OCI-LY1 (cell line): ENCODE measurements at regions not wholly inside any gene's neighbourhood (a gene's known extent, or its start where the extent isn't known, plus 50 kb on each side); places are given as distances from the start of the nearest gene placed in this dataset.

ENCODE experiments used
- H2AFZ ChIP-seq: fragments of 200-600 bp; sonication (generic), shearing (Covaris generic); 2 replicates; pipeline ENCODE4 v1.6.0; 2014; ENCODE audit warnings: antibody characterized with exemption, mild to moderate bottlenecking, low read length
- H3F3A ChIP-seq: fragments of 200-600 bp; sonication (generic), shearing (Covaris generic); 2 replicates; pipeline ENCODE4 v1.6.0; 2014; ENCODE audit warnings: mild to moderate bottlenecking, antibody characterized with exemption, low read length, moderate library complexity; ENCODE audit not compliant: insufficient read depth
- H3K27ac ChIP-seq: fragments of 200-600 bp; sonication (generic); 2 replicates; pipeline ENCODE4 v1.5.1; 2014; ENCODE audit warnings: low read length, mixed run types, mild to moderate bottlenecking, low read depth; ENCODE audit not compliant: poor library complexity, severe bottlenecking
- H3K27me3 ChIP-seq: fragments of 200-600 bp; sonication (generic); 2 replicates; pipeline ENCODE4 v1.6.0; 2014; ENCODE audit warnings: antibody characterized with exemption, mild to moderate bottlenecking, low read length, moderate library complexity; ENCODE audit not compliant: insufficient read depth
- H3K36me3 ChIP-seq: fragments of 200-600 bp; sonication (generic); 2 replicates; pipeline ENCODE4 v1.6.1; 2014; ENCODE audit warnings: mild to moderate bottlenecking, antibody characterized with exemption, low read length, moderate library complexity, mixed read lengths; ENCODE audit not compliant: insufficient read depth
- H3K4me1 ChIP-seq: fragments of 200-600 bp; sonication (generic); 2 replicates; pipeline ENCODE4 v1.5.1; 2014; ENCODE audit warnings: mild to moderate bottlenecking, low read length, moderate library complexity; ENCODE audit not compliant: insufficient read depth, severe bottlenecking
- H3K4me2 ChIP-seq: fragments of 200-600 bp; sonication (generic), shearing (Covaris generic); 2 replicates; pipeline ENCODE4 v1.6.1; 2014; ENCODE audit warnings: low read length
- H3K4me3 ChIP-seq: fragments of 200-600 bp; sonication (generic); 2 replicates; pipeline ENCODE4 v1.5.1; 2014; ENCODE audit warnings: low read length, low read depth, mild to moderate bottlenecking, mixed read lengths; ENCODE audit not compliant: poor library complexity, severe bottlenecking
- H3K79me2 ChIP-seq: fragments of 200-600 bp; shearing (Covaris generic); 2 replicates; pipeline ENCODE4 v1.6.1; 2016; ENCODE audit warnings: mixed run types, low read length, mixed read lengths; ENCODE audit not compliant: insufficient read depth
- H3K9ac ChIP-seq: fragments of 200-600 bp; sonication (generic), shearing (Covaris generic); 2 replicates; pipeline ENCODE4 v1.6.1; 2014; ENCODE audit warnings: mild to moderate bottlenecking, low read length, mixed read lengths
- H3K9me2 ChIP-seq: fragments of 200-600 bp; sonication (generic), shearing (Covaris generic); 2 replicates; pipeline ENCODE4 v1.6.1; 2014; ENCODE audit warnings: low read depth, mild to moderate bottlenecking, low read length, mixed read lengths
- H3K9me3 ChIP-seq: fragments of 200-600 bp; shearing (Covaris generic); 2 replicates; pipeline ENCODE4 v1.6.1; 2014; ENCODE audit warnings: low read length, mixed read lengths
- H4K20me1 ChIP-seq: fragments of 200-600 bp; sonication (generic), shearing (Covaris generic); 2 replicates; pipeline ENCODE4 v1.6.0; 2016; ENCODE audit warnings: mild to moderate bottlenecking, low read length; ENCODE audit not compliant: insufficient read depth
- CTCF ChIP-seq: fragments of 200-600 bp; sonication (generic), shearing (Covaris generic); IDR thresholded peaks from 2 replicates; pipeline ENCODE4 v1.5.1; 2017; ENCODE audit warnings: mild to moderate bottlenecking, antibody characterized with exemption, low read length, moderate library complexity, mixed read lengths
- EZH2 ChIP-seq: fragments of 200-600 bp; sonication (generic), shearing (Covaris generic); IDR thresholded peaks from 2 replicates; pipeline ENCODE4 v1.8.0; 2017; ENCODE audit warnings: borderline replicate concordance, mixed run types, mild to moderate bottlenecking, antibody characterized with exemption, low read length, moderate library complexity, mixed read lengths

GRCh38 chr3:193948459-193948858 is 187.5 kb upstream of the HES1 start:
- no peaks in the 10 kb centered on the region for H3K9me3 ChIP-seq
- H3K4me2 ChIP-seq = no peak overlapping the region
- no peaks in the 10 kb centered on the region for H3K79me2 ChIP-seq
- 0 out of 2 replicates have a peak, but pooled peaks cover 10% of the 10 kb centered on the region for H3K27me3 ChIP-seq
- no peak overlapping the region for H2AFZ ChIP-seq
- no peak overlapping the region for H3K27ac ChIP-seq
- H3F3A ChIP-seq = no peaks in the 10 kb centered on the region
- no peaks in the 10 kb centered on the region for H4K20me1 ChIP-seq
- H3K36me3 ChIP-seq = no peaks in the 10 kb centered on the region
- H3K9me2 ChIP-seq = no peaks in the 10 kb centered on the region
- H3K9ac ChIP-seq = no peak overlapping the region
- TF ChIP-seq CTCF (no peak), EZH2 (no peak)
- H3K4me3 ChIP-seq = no peak overlapping the region
- H3K4me1 ChIP-seq = no peaks in the 10 kb centered on the region

- H3K9ac ChIP-seq = no peak overlapping the region
- no peaks in the 10 kb centered on the region for H3K27me3 ChIP-seq
- 0 out of 2 replicates have a peak, but pooled peaks cover 4% of the 10 kb centered on the region for H3K9me3 ChIP-seq
Observed at GRCh38 chr3:193951859-193952258, 184.1 kb upstream of the HES1 start.

GRCh38 chr3:193954752-193955151 is 181.2 kb upstream of the HES1 start:
- Histone ChIP-seq H3K27me3 (0 out of 2 replicates have a peak, but pooled peaks cover 4% of the 10 kb centered on the region), H3K36me3 (no peaks in the 10 kb centered on the region), H3K9ac (no peak overlapping the region), H3K27ac (no peak overlapping the region), H3K4me2 (no peak overlapping the region), H3F3A (no peaks in the 10 kb centered on the region), H3K9me3 (0 out of 2 replicates have a peak, but pooled peaks cover 4% of the 10 kb centered on the region), H3K9me2 (no peaks in the 10 kb centered on the region), H3K4me1 (no peaks in the 10 kb centered on the region), H3K79me2 (no peaks in the 10 kb centered on the region), H4K20me1 (no peaks in the 10 kb centered on the region), H2AFZ (no peak overlapping the region), H3K4me3 (no peak overlapping the region)
- TF ChIP-seq EZH2 = no peak
- TF ChIP-seq CTCF = no peak

More at GRCh38 chr3:193951859-193952258, 184.1 kb upstream of the HES1 start:
- no peak overlapping the region for H3K4me2 ChIP-seq
- H3K27ac ChIP-seq = no peak overlapping the region
- TF ChIP-seq CTCF (no peak), EZH2 (no peak)
- no peaks in the 10 kb centered on the region for H3F3A ChIP-seq
- H2AFZ ChIP-seq = no peak overlapping the region
- no peaks in the 10 kb centered on the region for H3K9me2 ChIP-seq
- H3K36me3 ChIP-seq = no peaks in the 10 kb centered on the region
- H3K4me3 ChIP-seq = no peak overlapping the region
- no peaks in the 10 kb centered on the region for H4K20me1 ChIP-seq
- no peaks in the 10 kb centered on the region for H3K4me1 ChIP-seq
- no peaks in the 10 kb centered on the region for H3K79me2 ChIP-seq
